HAP-1 (cell line): ENCODE measurements at regions not wholly inside any gene's neighbourhood (a gene's known extent, or its start where the extent isn't known, plus 50 kb on each side); places are given as distances from the start of the nearest gene placed in this dataset.

ENCODE experiments used
- DNase-seq, 2 experiments: peaks; one replicate each; pipeline ENCODE4 v3.0.0-alpha.2; 2016 to 2020; ENCODE audit warnings: low spot score in 2 of 2
- H3K27me3 ChIP-seq: fragments of 250-450 bp; sonication (Bioruptor Pico); 2 replicates; pipeline ENCODE4 v1.5.1; 2020; ENCODE audit warnings: low read depth, mild to moderate bottlenecking, moderate library complexity
- H3K36me3 ChIP-seq: fragments of 250-450 bp; sonication (Bioruptor Pico); replicated peaks from 2 replicates; pipeline ENCODE4 v1.5.1; 2020; ENCODE audit warnings: mild to moderate bottlenecking
- H3K4me1 ChIP-seq: fragments of 250-450 bp; sonication (Bioruptor Pico); 2 replicates; pipeline ENCODE4 v1.5.1; 2020; ENCODE audit warnings: mild to moderate bottlenecking
- H3K4me3 ChIP-seq: fragments of 250-450 bp; sonication (Bioruptor Pico); 2 replicates; pipeline ENCODE4 v1.5.1; 2020; ENCODE audit warnings: mild to moderate bottlenecking, moderate library complexity
- H3K9me3 ChIP-seq: fragments of 250-450 bp; sonication (Bioruptor Pico); 2 replicates; pipeline ENCODE4 v1.5.1; 2020; ENCODE audit warnings: mild to moderate bottlenecking, moderate library complexity
- in situ Hi-C: fragments of 300-500 bp; cut with MboI; formaldehyde crosslinking; loops from 3 replicates; pipeline ENCODE4 v1.14.3; 2020; ENCODE audit warnings: low sequenced_read_pairs, inconsistent platforms, mixed read lengths

- H3K27me3 ChIP-seq: peaks cover 10% of the 10 kb centered on the region; the same call in 1 of the 2 replicates
- no peak overlapping the region for H3K4me3 ChIP-seq
- H3K36me3 ChIP-seq: no peaks in the 10 kb centered on the region
- no peaks in the 10 kb centered on the region for H3K4me1 ChIP-seq
- no peak for DNase-seq
- in situ Hi-C loops: no loop called here
- H3K9me3 ChIP-seq: no peaks in the 10 kb centered on the region; the same call in 1 of the 2 replicates
Observed at GRCh38 chr3:182300266-182300665, 493.0 kb upstream of the ATP11B start.

- Histone ChIP-seq H3K4me1 (no peaks in the 10 kb centered on the region), H3K27me3 (peaks cover 10% of the 10 kb centered on the region; the same call in 1 of the 2 replicates), H3K9me3 (no peaks in the 10 kb centered on the region), H3K36me3 (no peaks in the 10 kb centered on the region), H3K4me3 (no peak overlapping the region)
- in situ Hi-C loops: no loop called here
- DNase-seq: no peak
Observed at GRCh38 chr3:182303169-182303568, 490.1 kb upstream of the ATP11B start.

GRCh38 chr3:182305881-182306665 lies 487.2 kb upstream of the ATP11B start:
- no peak for DNase-seq
- no peak overlapping the region for H3K4me3 ChIP-seq
- no peaks in the 10 kb centered on the region for H3K4me1 ChIP-seq
- H3K27me3 ChIP-seq: peaks cover 5% of the 10 kb centered on the region; the same call in 1 of the 2 replicates
- H3K9me3 ChIP-seq: no peaks in the 10 kb centered on the region
- H3K36me3 ChIP-seq: no peaks in the 10 kb centered on the region
- in situ Hi-C loops: no loop called here

- H3K36me3 ChIP-seq: no peaks in the 10 kb centered on the region
- H3K4me1 ChIP-seq: no peaks in the 10 kb centered on the region
- H3K4me3 ChIP-seq: no peak overlapping the region
- no peaks in the 10 kb centered on the region for H3K27me3 ChIP-seq
- in situ Hi-C loops: no loop called here
- no peaks in the 10 kb centered on the region for H3K9me3 ChIP-seq
- no peak for DNase-seq
Observed at GRCh38 chr3:182308328-182308727, 485.0 kb upstream of the ATP11B start.

- no peaks in the 10 kb centered on the region for H3K36me3 ChIP-seq
- H3K9me3 ChIP-seq: no peaks in the 10 kb centered on the region
- no peak overlapping the region for H3K4me3 ChIP-seq
- H3K4me1 ChIP-seq: no peaks in the 10 kb centered on the region
- no peak for DNase-seq
- in situ Hi-C loops: no loop called here
- no peaks in the 10 kb centered on the region for H3K27me3 ChIP-seq
Observed at GRCh38 chr3:182309120-182309519, 484.2 kb upstream of the ATP11B start.

GRCh38 chr3:182315313-182315712 lies 478.0 kb upstream of the ATP11B start:
- no peaks in the 10 kb centered on the region for H3K4me1 ChIP-seq
- H3K4me3 ChIP-seq: no peak overlapping the region
- DNase-seq: no peak
- in situ Hi-C loops: no loop called here
- H3K27me3 ChIP-seq: no peaks in the 10 kb centered on the region
- H3K9me3 ChIP-seq: peaks cover 4% of the 10 kb centered on the region; the same call in 1 of the 2 replicates
- no peaks in the 10 kb centered on the region for H3K36me3 ChIP-seq

- in situ Hi-C loops: no loop called here
- no peak for DNase-seq
- Histone ChIP-seq H3K9me3 (no peaks in the 10 kb centered on the region; the same call in 1 of the 2 replicates), H3K36me3 (no peaks in the 10 kb centered on the region), H3K4me3 (no peak overlapping the region), H3K4me1 (no peaks in the 10 kb centered on the region; the same call in 1 of the 2 replicates), H3K27me3 (peaks cover 5% of the 10 kb centered on the region)
Observed at GRCh38 chr3:182323126-182323700, 470.1 kb upstream of the ATP11B start.

GRCh38 chr3:182323898-182324297 lies 469.4 kb upstream of the ATP11B start:
- H3K36me3 ChIP-seq: no peaks in the 10 kb centered on the region
- H3K9me3 ChIP-seq: no peaks in the 10 kb centered on the region; the same call in 1 of the 2 replicates
- H3K4me3 ChIP-seq: no peak overlapping the region
- H3K27me3 ChIP-seq: peaks cover 11% of the 10 kb centered on the region
- in situ Hi-C loops: no loop called here
- no peaks in the 10 kb centered on the region; the same call in 1 of the 2 replicates for H3K4me1 ChIP-seq
- DNase-seq: no peak

- Histone ChIP-seq H3K36me3 (no peaks in the 10 kb centered on the region), H3K4me1 (no peaks in the 10 kb centered on the region; the same call in 1 of the 2 replicates), H3K9me3 (no peaks in the 10 kb centered on the region; the same call in 1 of the 2 replicates), H3K27me3 (peaks cover 17% of the 10 kb centered on the region), H3K4me3 (no peak overlapping the region)
- no peak for DNase-seq
- in situ Hi-C loops: no loop called here
Observed at GRCh38 chr3:182325213-182325950, 467.9 kb upstream of the ATP11B start.

GRCh38 chr3:182327196-182327681 lies 466.1 kb upstream of the ATP11B start:
- in situ Hi-C loops: no loop called here
- Histone ChIP-seq H3K4me3 (no peak overlapping the region), H3K36me3 (no peaks in the 10 kb centered on the region), H3K27me3 (peaks cover 17% of the 10 kb centered on the region), H3K9me3 (no peaks in the 10 kb centered on the region; the same call in 1 of the 2 replicates), H3K4me1 (no peaks in the 10 kb centered on the region)
- DNase-seq: no peak

- peaks cover 17% of the 10 kb centered on the region for H3K27me3 ChIP-seq
- H3K36me3 ChIP-seq: no peaks in the 10 kb centered on the region
- H3K4me3 ChIP-seq: no peak overlapping the region
- H3K9me3 ChIP-seq: no peaks in the 10 kb centered on the region; the same call in 1 of the 2 replicates
- in situ Hi-C loops: no loop called here
- H3K4me1 ChIP-seq: no peaks in the 10 kb centered on the region
- no peak for DNase-seq
Observed at GRCh38 chr3:182330646-182331045, 462.7 kb upstream of the ATP11B start.

- peaks cover 17% of the 10 kb centered on the region for H3K27me3 ChIP-seq
- no peaks in the 10 kb centered on the region for H3K36me3 ChIP-seq
- H3K4me3 ChIP-seq: no peak overlapping the region
- DNase-seq: no peak
- H3K4me1 ChIP-seq: no peaks in the 10 kb centered on the region
- in situ Hi-C loops: no loop called here
- H3K9me3 ChIP-seq: no peaks in the 10 kb centered on the region; the same call in 1 of the 2 replicates
Observed at GRCh38 chr3:182331341-182331740, 462.0 kb upstream of the ATP11B start.

GRCh38 chr3:182342252-182342651 lies 451.1 kb upstream of the ATP11B start:
- in situ Hi-C loops: no loop called here
- Histone ChIP-seq H3K27me3 (no peaks in the 10 kb centered on the region), H3K9me3 (no peaks in the 10 kb centered on the region), H3K4me3 (no peak overlapping the region), H3K4me1 (no peaks in the 10 kb centered on the region), H3K36me3 (no peaks in the 10 kb centered on the region)
- no peak for DNase-seq
